Heart left ventricle (tissue), 13 donors: ENCODE measurements at regions not wholly inside any gene's neighbourhood (a gene's known extent, or its start where the extent isn't known, plus 50 kb on each side); places are given as distances from the start of the nearest gene placed in this dataset.

ENCODE experiments used
- CTCF ChIP-seq, 12 donors: fragments of 200-600 bp; sonication (generic) in 4 of 12; IDR thresholded peaks; one replicate each; pipeline versions ENCODE4 v1.5.0 to v1.8.0; 2018 to 2022; ENCODE audit warnings: antibody characterized with exemption in 12 of 12, mild to moderate bottlenecking in 5 of 12
- POLR2A ChIP-seq, 2 donors: fragments of 450-650 bp; IDR thresholded peaks; one replicate each; pipeline ENCODE4 v1.6.1; 2017; ENCODE audit warnings: antibody characterized with exemption in 2 of 2, mild to moderate bottlenecking in 2 of 2, moderate library complexity in 2 of 2
- donor health status: ischemic (EF 13 %, LVEDD 7.1; RV severe dilation, severe dysfunction).
- donor health status: DM: no; HTN: yes; CAD: no.
- donor health status: DM: no; HTN: no; CAD: no.
- donor health status: ischemic (EF 25% LVEDD 6.9; RV normal size, moderate dysfunction).
- donor health status: ischemic (EF 25% LVEDD 5.7; RV mildly dilated, moderate dysfunction).
- donor health status: ischemic (EF 35%, LVEDD 5.7; RV mildly dilated, moderate dysfunction).
- donor health status: nonischemic (EF 11% LVEDD 7.7; RV severe dilation, severe dysfunction).
- donor health status: DM: yes; HTN: yes; CAD: no.
- donor health status: PGD.
- donor health status: ischemic (EF 29% LVEDD 5.4; RV normal size, mild dysfunction).
- donor health status: nonischemic (EF 23%, LVEDD 6.1; RV moderate dilation, normal function).

DNA sequence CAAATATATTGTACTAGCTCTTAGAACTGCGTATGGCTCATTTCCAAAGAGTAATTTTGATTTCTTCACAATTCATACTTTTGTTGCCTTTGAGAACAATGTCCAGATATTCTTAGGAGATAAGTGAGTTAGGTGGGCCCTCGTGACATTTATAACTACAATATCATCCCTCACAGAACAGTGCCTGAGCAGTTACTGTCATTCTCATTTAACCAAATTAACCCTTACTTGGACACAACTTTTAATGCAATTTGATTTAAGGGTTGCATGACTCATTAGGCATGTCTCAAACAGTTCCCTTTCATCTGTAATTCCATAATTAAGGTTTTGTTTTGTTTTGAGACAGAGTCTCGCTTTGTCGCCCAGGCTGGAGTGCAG lies 68.1 kb upstream of the DNAH14 start:
- TF ChIP-seq CTCF (IDR thresholded peaks at IDR 0.05) (no peak), POLR2A (IDR thresholded peaks at IDR 0.05) (no peak)
